Adrenal gland (tissue), 5 donors: ENCODE measurements at regions not wholly inside any gene's neighbourhood (a gene's known extent, or its start where the extent isn't known, plus 50 kb on each side); places are given as distances from the start of the nearest gene placed in this dataset.

Experiments used
- POLR2A ChIP-seq, 2 donors: fragments of 450-650 bp; IDR thresholded peaks; one replicate each; pipeline ENCODE4 v1.6.1; 2017; ENCODE audit warnings: antibody characterized with exemption in 2 of 2, mild to moderate bottlenecking in 2 of 2, moderate library complexity in 1 of 2
- TF ChIP-seq, protein P1 (sequence below), 6 experiments: fragments of 450-650 bp in 4 of 6; fragments of 200-600 bp in 2 of 6; sonication (generic) in 1 of 6; IDR thresholded peaks; 1 replicate in 5 of 6; 2 replicates in 1 of 6; pipeline versions ENCODE4 v1.5.1 to v1.8.0; 2016 to 2021; ENCODE audit warnings: antibody characterized with exemption in 6 of 6, mild to moderate bottlenecking in 2 of 6, moderate library complexity in 1 of 6
- donor health status: DM: no; HTN: no; CAD: no.

DNA sequence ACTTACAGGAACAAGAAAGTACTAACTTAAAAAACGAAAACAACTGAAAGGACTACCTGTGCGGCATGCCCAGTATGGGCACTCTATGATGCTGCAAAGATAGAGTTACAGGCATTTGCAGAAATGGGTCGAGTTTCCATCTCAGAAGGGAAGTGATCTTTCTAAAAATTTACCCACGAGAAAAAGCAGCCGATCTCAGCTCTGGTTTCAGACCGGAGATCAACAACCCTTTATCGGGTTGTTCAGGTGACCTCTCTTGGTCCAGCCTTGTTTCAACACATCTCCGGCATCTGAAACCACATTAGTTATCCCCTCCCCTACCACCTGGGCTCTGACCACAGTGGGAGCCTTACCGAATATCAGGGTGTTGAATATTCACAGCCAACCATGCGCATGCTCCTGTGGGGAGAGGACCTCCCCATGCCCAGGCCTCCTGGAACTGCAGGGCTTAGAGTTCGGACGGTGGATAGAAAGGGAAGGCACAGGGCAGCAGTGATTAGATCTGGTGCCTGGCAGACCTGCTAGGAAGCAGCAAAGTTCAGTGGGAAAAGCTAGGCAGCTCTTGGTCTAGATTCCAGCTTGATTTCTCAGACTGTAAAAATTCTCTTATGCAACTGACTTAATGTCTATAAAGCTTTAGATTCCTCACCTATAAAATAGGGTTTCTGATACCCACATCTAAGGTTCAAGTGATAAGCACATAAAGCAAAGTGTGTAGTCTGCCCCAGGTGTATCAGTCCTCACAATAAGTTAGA is 906.0 kb downstream of the VRK1 start:
- TF ChIP-seq, protein P1, sequence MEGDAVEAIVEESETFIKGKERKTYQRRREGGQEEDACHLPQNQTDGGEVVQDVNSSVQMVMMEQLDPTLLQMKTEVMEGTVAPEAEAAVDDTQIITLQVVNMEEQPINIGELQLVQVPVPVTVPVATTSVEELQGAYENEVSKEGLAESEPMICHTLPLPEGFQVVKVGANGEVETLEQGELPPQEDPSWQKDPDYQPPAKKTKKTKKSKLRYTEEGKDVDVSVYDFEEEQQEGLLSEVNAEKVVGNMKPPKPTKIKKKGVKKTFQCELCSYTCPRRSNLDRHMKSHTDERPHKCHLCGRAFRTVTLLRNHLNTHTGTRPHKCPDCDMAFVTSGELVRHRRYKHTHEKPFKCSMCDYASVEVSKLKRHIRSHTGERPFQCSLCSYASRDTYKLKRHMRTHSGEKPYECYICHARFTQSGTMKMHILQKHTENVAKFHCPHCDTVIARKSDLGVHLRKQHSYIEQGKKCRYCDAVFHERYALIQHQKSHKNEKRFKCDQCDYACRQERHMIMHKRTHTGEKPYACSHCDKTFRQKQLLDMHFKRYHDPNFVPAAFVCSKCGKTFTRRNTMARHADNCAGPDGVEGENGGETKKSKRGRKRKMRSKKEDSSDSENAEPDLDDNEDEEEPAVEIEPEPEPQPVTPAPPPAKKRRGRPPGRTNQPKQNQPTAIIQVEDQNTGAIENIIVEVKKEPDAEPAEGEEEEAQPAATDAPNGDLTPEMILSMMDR (IDR thresholded peaks at IDR 0.05): no peak
- TF ChIP-seq POLR2A (IDR thresholded peaks at IDR 0.05): no peak
